ENCODE measurements at regions not wholly inside any gene's neighbourhood (a gene's known extent, or its start where the extent isn't known, plus 50 kb on each side); places are given as distances from the start of the nearest gene placed in this dataset.

- Histone ChIP-seq H3K4me2 (no peak overlapping the region), H2AFZ (ENCODE audit: low read depth) (no peak overlapping the region), H3K36me3 (ENCODE audit: insufficient read depth) (no peaks in the 10 kb centered on the region), H3K27ac (no peak overlapping the region), H3K9ac (no peak overlapping the region), H3K79me2 (ENCODE audit: insufficient read depth, low read depth) (no peaks in the 10 kb centered on the region), H3K27me3 (ENCODE audit: insufficient read depth, low read depth) (no peaks in the 10 kb centered on the region), H4K20me1 (ENCODE audit: insufficient read depth) (no peaks in the 10 kb centered on the region), H3K4me3 (IDR thresholded peaks at IDR 0.05; ENCODE audit: insufficient read depth, low read depth, low read length) (no peak overlapping the region), H3K4me1 (ENCODE audit: low read depth, poor library complexity, severe bottlenecking) (no peaks in the 10 kb centered on the region)
- TF ChIP-seq CTCF (conservative IDR thresholded peaks at IDR 0.05; ENCODE audit: low read depth, low read length) = no peak
Measured at GRCh38 chr9:38133595-38133994, 64.6 kb upstream of the SHB start.

GRCh38 chr9:38132956-38133355, 63.9 kb upstream of the SHB start:
- H3K4me2 ChIP-seq = no peak overlapping the region
- H4K20me1 ChIP-seq (ENCODE audit: insufficient read depth) = no peaks in the 10 kb centered on the region
- H3K27me3 ChIP-seq (ENCODE audit: insufficient read depth, low read depth) = no peaks in the 10 kb centered on the region
- H2AFZ ChIP-seq (ENCODE audit: low read depth) = no peak overlapping the region
- H3K4me3 ChIP-seq (IDR thresholded peaks at IDR 0.05; ENCODE audit: insufficient read depth, low read depth, low read length) = no peak overlapping the region
- no peak overlapping the region for H3K9ac ChIP-seq
- no peaks in the 10 kb centered on the region for H3K36me3 ChIP-seq (ENCODE audit: insufficient read depth)
- no peak for TF ChIP-seq CTCF (conservative IDR thresholded peaks at IDR 0.05; ENCODE audit: low read depth, low read length)
- no peak overlapping the region for H3K27ac ChIP-seq
- no peaks in the 10 kb centered on the region for H3K79me2 ChIP-seq (ENCODE audit: insufficient read depth, low read depth)
- H3K4me1 ChIP-seq (ENCODE audit: low read depth, poor library complexity, severe bottlenecking) = no peaks in the 10 kb centered on the region

- Histone ChIP-seq H3K79me2 (ENCODE audit: insufficient read depth, low read depth) (no peaks in the 10 kb centered on the region), H3K9ac (no peak overlapping the region), H3K27ac (no peak overlapping the region), H4K20me1 (ENCODE audit: insufficient read depth) (no peaks in the 10 kb centered on the region), H2AFZ (ENCODE audit: low read depth) (no peak overlapping the region), H3K27me3 (ENCODE audit: insufficient read depth, low read depth) (no peaks in the 10 kb centered on the region), H3K4me3 (IDR thresholded peaks at IDR 0.05; ENCODE audit: insufficient read depth, low read depth, low read length) (no peak overlapping the region), H3K4me1 (ENCODE audit: low read depth, poor library complexity, severe bottlenecking) (no peaks in the 10 kb centered on the region), H3K36me3 (ENCODE audit: insufficient read depth) (no peaks in the 10 kb centered on the region), H3K4me2 (no peak overlapping the region)
- TF ChIP-seq CTCF (conservative IDR thresholded peaks at IDR 0.05; ENCODE audit: low read depth, low read length) = no peak
Measured at GRCh38 chr9:38131729-38132128, 62.7 kb upstream of the SHB start.

- Histone ChIP-seq H4K20me1 (ENCODE audit: insufficient read depth) (no peaks in the 10 kb centered on the region), H3K79me2 (ENCODE audit: insufficient read depth, low read depth) (no peaks in the 10 kb centered on the region), H3K9ac (no peak overlapping the region), H2AFZ (ENCODE audit: low read depth) (no peak overlapping the region), H3K4me1 (ENCODE audit: low read depth, poor library complexity, severe bottlenecking) (no peaks in the 10 kb centered on the region), H3K36me3 (ENCODE audit: insufficient read depth) (no peaks in the 10 kb centered on the region), H3K27ac (no peak overlapping the region), H3K4me2 (no peak overlapping the region), H3K4me3 (IDR thresholded peaks at IDR 0.05; ENCODE audit: insufficient read depth, low read depth, low read length) (no peak overlapping the region), H3K27me3 (ENCODE audit: insufficient read depth, low read depth) (no peaks in the 10 kb centered on the region)
- no peak for TF ChIP-seq CTCF (conservative IDR thresholded peaks at IDR 0.05; ENCODE audit: low read depth, low read length)
Measured at GRCh38 chr9:38130724-38131123, 61.7 kb upstream of the SHB start.

- no peak overlapping the region for H3K4me3 ChIP-seq (IDR thresholded peaks at IDR 0.05; ENCODE audit: insufficient read depth, low read depth, low read length)
- H3K9ac ChIP-seq = no peak overlapping the region
- H3K4me2 ChIP-seq = no peak overlapping the region
- H3K27me3 ChIP-seq (ENCODE audit: insufficient read depth, low read depth) = no peaks in the 10 kb centered on the region
- no peak overlapping the region for H2AFZ ChIP-seq (ENCODE audit: low read depth)
- no peak for TF ChIP-seq CTCF (conservative IDR thresholded peaks at IDR 0.05; ENCODE audit: low read depth, low read length)
- H3K79me2 ChIP-seq (ENCODE audit: insufficient read depth, low read depth) = no peaks in the 10 kb centered on the region
- no peak overlapping the region for H3K27ac ChIP-seq
- H3K36me3 ChIP-seq (ENCODE audit: insufficient read depth) = no peaks in the 10 kb centered on the region
- no peaks in the 10 kb centered on the region for H4K20me1 ChIP-seq (ENCODE audit: insufficient read depth)
- H3K4me1 ChIP-seq (ENCODE audit: low read depth, poor library complexity, severe bottlenecking) = no peaks in the 10 kb centered on the region
Measured at GRCh38 chr9:38129366-38129765, 60.3 kb upstream of the SHB start.
